VCaP (cell line): ENCODE measurements at regions not wholly inside any gene's neighbourhood (a gene's known extent, or its start where the extent isn't known, plus 50 kb on each side); places are given as distances from the start of the nearest gene placed in this dataset.

Source experiments
- H3K27ac ChIP-seq: fragments of 450-650 bp; 2 replicates; pipeline ENCODE4 v1.5.1; 2017
- TF ChIP-seq, protein P1 (sequence below): fragments of 450-650 bp; conservative IDR thresholded peaks from 2 replicates; pipeline ENCODE4 v1.5.1; 2017; ENCODE audit warnings: mild to moderate bottlenecking, moderate library complexity

DNA sequence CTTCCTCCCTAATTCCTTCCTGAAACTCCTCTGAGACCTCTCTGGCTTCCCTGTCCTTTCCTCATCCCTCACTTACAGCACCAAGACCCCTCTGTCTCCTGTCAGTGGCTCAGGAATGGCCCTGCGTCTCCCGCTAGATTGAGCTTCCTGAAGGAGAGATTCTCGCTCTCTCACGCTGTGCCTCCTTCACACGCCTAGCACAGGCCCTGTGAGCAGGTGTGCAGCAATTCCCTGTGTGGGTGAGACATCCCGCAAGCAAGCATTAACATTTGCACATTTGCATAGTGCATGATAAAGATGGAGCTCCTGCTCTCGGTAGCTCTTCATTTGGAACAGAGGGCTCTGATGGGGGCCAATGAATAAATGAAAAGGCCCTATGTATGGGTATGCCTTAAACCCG, 159.8 kb downstream of the ADAMTS15 start:
- H3K27ac ChIP-seq: no peak overlapping the region
- TF ChIP-seq, protein P1, sequence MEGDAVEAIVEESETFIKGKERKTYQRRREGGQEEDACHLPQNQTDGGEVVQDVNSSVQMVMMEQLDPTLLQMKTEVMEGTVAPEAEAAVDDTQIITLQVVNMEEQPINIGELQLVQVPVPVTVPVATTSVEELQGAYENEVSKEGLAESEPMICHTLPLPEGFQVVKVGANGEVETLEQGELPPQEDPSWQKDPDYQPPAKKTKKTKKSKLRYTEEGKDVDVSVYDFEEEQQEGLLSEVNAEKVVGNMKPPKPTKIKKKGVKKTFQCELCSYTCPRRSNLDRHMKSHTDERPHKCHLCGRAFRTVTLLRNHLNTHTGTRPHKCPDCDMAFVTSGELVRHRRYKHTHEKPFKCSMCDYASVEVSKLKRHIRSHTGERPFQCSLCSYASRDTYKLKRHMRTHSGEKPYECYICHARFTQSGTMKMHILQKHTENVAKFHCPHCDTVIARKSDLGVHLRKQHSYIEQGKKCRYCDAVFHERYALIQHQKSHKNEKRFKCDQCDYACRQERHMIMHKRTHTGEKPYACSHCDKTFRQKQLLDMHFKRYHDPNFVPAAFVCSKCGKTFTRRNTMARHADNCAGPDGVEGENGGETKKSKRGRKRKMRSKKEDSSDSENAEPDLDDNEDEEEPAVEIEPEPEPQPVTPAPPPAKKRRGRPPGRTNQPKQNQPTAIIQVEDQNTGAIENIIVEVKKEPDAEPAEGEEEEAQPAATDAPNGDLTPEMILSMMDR: no peak

DNA sequence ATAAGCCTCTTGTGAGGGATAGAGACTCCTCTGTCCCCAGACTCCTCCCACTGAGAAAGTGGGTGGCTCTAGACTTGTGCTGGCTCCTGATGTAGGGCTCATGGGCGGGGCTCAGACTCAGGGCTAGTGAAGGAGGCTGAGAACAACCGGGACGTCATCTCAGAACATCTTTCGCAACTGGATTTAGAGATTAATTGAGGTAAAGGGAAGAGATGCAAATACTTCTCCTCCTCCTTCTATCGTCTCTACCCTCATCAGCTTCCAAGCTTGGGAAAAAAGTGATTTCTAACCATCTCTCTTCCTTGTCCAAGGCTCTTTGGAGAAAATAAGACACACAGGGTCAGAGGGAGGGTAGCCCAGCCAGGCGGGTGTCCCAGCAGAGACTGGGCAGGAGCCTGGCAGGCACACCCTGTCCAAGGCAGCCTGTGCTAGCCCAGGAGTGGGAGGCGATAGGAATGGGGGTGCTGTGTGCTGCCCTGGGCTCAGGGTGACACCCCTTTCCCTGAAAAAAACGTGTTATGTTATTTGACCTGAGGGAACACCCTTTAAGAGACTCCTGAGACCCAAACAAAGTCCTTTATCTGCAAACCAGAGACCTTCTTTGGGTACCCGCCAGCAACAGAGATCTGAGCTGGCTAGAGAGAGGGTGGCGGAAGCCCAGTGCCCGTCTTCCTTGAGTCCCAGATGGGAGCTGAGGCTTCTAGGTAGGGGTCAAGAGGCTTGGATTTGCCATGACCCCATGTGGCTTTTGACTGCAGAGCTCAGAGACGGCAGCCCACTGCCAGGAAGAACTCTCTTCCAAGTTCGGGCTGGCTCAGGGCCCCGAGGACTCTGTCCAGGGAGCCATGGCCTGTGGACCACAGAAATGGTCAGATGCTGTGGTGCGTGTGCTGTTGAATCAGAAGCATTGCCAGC, 160.9 kb downstream of the ADAMTS15 start:
- TF ChIP-seq, protein P1: no peak
- no peak overlapping the region for H3K27ac ChIP-seq

DNA sequence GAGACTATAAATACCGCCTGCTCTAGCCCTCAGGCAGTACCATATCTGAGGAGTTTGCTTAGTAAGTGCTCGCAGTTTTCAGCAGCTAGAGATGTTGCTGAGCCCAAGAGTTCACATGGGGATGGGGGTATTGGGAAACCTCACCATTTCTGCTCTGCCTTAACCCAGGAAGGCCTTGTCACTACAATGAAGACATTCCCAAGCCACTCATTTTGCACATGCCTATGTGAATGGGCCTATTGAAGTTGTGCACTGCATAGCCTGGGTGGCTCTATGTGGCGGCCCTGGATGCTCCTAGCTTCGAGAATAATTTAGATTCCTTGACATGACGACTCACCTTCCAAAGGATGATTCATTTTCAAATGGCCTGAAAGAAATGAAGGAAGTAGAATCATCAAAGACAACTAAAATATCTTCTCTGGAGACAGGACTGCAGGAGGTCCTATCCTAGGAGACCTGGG, 163.4 kb downstream of the ADAMTS15 start:
- no peak overlapping the region for H3K27ac ChIP-seq

DNA sequence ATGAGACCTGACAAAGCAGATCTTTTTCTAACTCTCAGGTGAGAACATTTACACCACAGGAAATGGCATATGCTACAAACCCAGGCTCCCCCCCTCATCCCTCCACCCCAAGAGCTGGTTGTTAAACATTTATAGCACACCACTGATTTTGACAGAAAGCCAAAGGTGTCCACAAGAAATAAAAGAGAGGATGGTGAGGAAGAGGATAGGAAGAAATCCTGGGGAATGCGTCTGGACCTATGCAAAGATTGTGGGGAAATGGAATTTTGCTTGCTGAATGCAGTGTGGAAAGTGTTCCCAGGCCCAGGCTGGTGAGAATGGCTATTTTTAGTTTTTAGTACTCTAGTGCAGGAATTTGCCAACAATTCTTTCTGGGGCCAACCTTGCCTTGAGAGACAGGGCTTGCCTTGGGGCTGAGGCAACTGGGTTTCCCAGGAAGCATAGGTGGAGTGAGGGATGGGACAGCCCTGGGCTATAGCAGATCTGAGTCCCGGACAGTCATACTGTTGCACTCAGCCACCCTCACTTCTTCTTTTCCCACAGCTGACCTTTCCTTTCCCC, 163.9 kb downstream of the ADAMTS15 start:
- H3K27ac ChIP-seq: no peak overlapping the region
- TF ChIP-seq, protein P1: no peak

More for the DNA sequence above, 163.4 kb downstream of the ADAMTS15 start:
- TF ChIP-seq, protein P1: no peak

DNA sequence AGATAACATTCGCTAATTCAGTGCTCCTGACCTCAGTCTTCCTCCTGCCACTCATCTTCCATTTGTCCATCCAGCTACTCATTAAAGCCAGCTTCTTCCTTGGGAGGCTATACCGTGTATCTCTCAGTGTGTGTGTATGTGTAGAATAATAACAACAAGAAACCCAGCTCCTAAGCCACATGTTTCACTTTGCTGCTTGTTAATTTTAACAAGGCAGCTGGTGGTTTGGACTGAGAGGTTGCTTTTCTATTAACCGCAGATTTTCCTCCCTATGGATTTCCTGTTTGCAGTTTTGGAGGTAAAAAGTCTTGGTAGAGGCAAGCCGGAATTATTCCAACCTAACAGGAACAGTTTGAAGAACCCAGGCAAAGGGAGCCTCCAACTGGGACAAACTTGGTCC, 165.0 kb downstream of the ADAMTS15 start:
- H3K27ac ChIP-seq: no peak overlapping the region
- TF ChIP-seq, protein P1: no peak

DNA sequence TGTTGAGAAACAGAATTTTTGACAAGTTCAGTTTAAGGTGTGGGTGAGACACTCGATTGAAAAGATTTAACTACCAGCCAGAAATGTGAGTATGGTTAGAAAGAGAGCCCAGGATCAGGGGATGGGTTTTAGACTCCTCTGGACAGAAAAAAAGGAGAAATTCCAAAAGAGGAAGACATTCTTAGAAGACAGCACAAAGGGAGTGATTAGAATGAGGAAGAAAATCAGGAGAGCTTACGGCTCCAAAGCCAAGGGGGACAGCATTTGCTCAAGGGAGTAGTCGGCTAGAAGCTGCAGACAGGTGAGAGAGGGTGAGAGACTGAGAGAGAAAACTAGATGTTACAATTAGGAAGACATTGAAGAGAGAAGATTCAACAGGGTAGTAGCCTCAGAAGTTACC, 166.1 kb downstream of the ADAMTS15 start:
- TF ChIP-seq, protein P1: no peak
- no peak overlapping the region for H3K27ac ChIP-seq

DNA sequence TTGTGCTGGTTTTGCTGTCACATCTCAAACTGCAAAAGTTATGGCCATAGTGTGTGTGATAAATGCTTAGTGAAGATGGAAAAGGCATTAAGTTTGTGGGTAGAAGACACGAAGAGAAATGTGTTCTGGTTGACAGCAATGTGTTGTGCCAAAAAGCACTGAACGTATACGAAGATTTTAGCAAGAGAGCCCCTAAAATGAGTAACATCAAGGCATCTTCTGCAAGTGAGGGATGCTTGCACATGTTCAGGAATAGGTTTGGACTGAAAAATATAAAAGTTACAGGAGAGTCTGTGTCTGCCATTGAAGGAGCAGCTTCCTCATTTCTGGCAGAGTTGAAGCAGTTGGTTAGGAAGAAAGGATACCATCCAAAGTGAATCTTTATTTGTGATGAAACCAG, 167.1 kb downstream of the ADAMTS15 start:
- TF ChIP-seq, protein P1: no peak
- no peak overlapping the region for H3K27ac ChIP-seq
